Mesothelial cell of epicardium (in vitro differentiated cells): ENCODE measurements at regions not wholly inside any gene's neighbourhood (a gene's known extent, or its start where the extent isn't known, plus 50 kb on each side); places are given as distances from the start of the nearest gene placed in this dataset.
A peak's percentile ranks its signal among the peaks of the same experiment; 100 is the strongest.

ENCODE experiments used
- DNase-seq, 2 experiments: peaks; one replicate each; pipeline ENCODE4 v3.0.0; 2021; ENCODE audit warnings: low spot score in 2 of 2; ENCODE audit not compliant: unreplicated experiment in 2 of 2
- H3K27ac Mint-ChIP-seq: 2 replicates; pipeline ENCODE4 v1.8.0; 2021; ENCODE audit warnings: mixed read lengths
- H3K27me3 Mint-ChIP-seq: 2 replicates; pipeline ENCODE4 v1.8.0; 2021; ENCODE audit warnings: low read depth, mixed read lengths
- H3K36me3 Mint-ChIP-seq: 2 replicates; pipeline ENCODE4 v1.8.0; 2021; ENCODE audit warnings: mixed read lengths
- H3K4me1 Mint-ChIP-seq: 2 replicates; pipeline ENCODE4 v1.8.0; 2021; ENCODE audit warnings: mixed read lengths
- H3K4me3 Mint-ChIP-seq: 2 replicates; pipeline ENCODE4 v1.8.0; 2021; ENCODE audit warnings: mild to moderate bottlenecking, moderate library complexity, mixed read lengths
- H3K9me3 Mint-ChIP-seq: 2 replicates; pipeline ENCODE4 v1.8.0; 2021; ENCODE audit warnings: mixed read lengths
- CTCF ChIP-seq: fragments of 200-600 bp; sonication (generic); IDR thresholded peaks from one replicate; pipeline ENCODE4 v1.5.0; 2021; ENCODE audit warnings: antibody characterized with exemption; ENCODE audit not compliant: unreplicated experiment

- H3K36me3 Mint-ChIP-seq: peaks cover 2% of the 10 kb centered on the region
- no peaks in the 10 kb centered on the region for H3K27me3 Mint-ChIP-seq
- TF ChIP-seq CTCF: peak; percentile 18
- H3K4me3 Mint-ChIP-seq: no peak overlapping the region
- no peak overlapping the region for H3K27ac Mint-ChIP-seq
- no peak for DNase-seq
- H3K4me1 Mint-ChIP-seq: peaks cover 30% of the 10 kb centered on the region
- H3K9me3 Mint-ChIP-seq: peaks cover 16% of the 10 kb centered on the region
Observed at GRCh38 chr2:62284980-62285379, 89.1 kb downstream of the B3GNT2 start.

GRCh38 chr2:62284471-62284870, 88.6 kb downstream of the B3GNT2 start:
- H3K27me3 Mint-ChIP-seq: no peaks in the 10 kb centered on the region
- no peak for TF ChIP-seq CTCF
- H3K36me3 Mint-ChIP-seq: peaks cover 4% of the 10 kb centered on the region
- no peak for DNase-seq
- peaks cover 20% of the 10 kb centered on the region for H3K9me3 Mint-ChIP-seq
- H3K27ac Mint-ChIP-seq: no peak overlapping the region
- H3K4me1 Mint-ChIP-seq: peaks cover 31% of the 10 kb centered on the region
- no peak overlapping the region for H3K4me3 Mint-ChIP-seq

- no peak for DNase-seq
- Mint-ChIP-seq H3K4me3 (no peak overlapping the region), H3K4me1 (peaks cover 26% of the 10 kb centered on the region), H3K27ac (no peak overlapping the region), H3K36me3 (peaks cover 4% of the 10 kb centered on the region), H3K27me3 (no peaks in the 10 kb centered on the region), H3K9me3 (peaks cover 30% of the 10 kb centered on the region)
- no peak for TF ChIP-seq CTCF
Observed at GRCh38 chr2:62283147-62283546, 87.2 kb downstream of the B3GNT2 start.

- no peak for DNase-seq
- Mint-ChIP-seq H3K4me3 (no peak overlapping the region), H3K27ac (peak overlapping the region; percentile 83), H3K4me1 (peaks cover 19% of the 10 kb centered on the region), H3K9me3 (peaks cover 39% of the 10 kb centered on the region), H3K27me3 (no peaks in the 10 kb centered on the region), H3K36me3 (peaks cover 10% of the 10 kb centered on the region)
- TF ChIP-seq CTCF: no peak
Observed at GRCh38 chr2:62281663-62282062, 85.7 kb downstream of the B3GNT2 start.

- no peak for TF ChIP-seq CTCF
- no peak for DNase-seq
- H3K9me3 Mint-ChIP-seq: peaks cover 43% of the 10 kb centered on the region
- H3K4me1 Mint-ChIP-seq: peaks cover 19% of the 10 kb centered on the region
- H3K27me3 Mint-ChIP-seq: no peaks in the 10 kb centered on the region
- H3K36me3 Mint-ChIP-seq: peaks cover 9% of the 10 kb centered on the region
- no peak overlapping the region for H3K27ac Mint-ChIP-seq
- H3K4me3 Mint-ChIP-seq: no peak overlapping the region
Observed at GRCh38 chr2:62277688-62278087, 81.8 kb downstream of the B3GNT2 start.
